ENCODE measurements at regions not wholly inside any gene's neighbourhood (a gene's known extent, or its start where the extent isn't known, plus 50 kb on each side); places are given as distances from the start of the nearest gene placed in this dataset.

- no peak for TF ChIP-seq POLR2A (IDR thresholded peaks at IDR 0.05; ENCODE audit: insufficient read depth in 1 of 2, low read depth in 2 of 2, low read length in 2 of 2)
- TF ChIP-seq CTCF (CRISPR knock-in tag; IDR thresholded peaks at IDR 0.05) = no peak
- no peak for TF ChIP-seq ESRRA (CRISPR knock-in tag; IDR thresholded peaks at IDR 0.05; ENCODE audit: low read depth)
- TF ChIP-seq HDAC2 (CRISPR knock-in tag; IDR thresholded peaks at IDR 0.05) = no peak
- no peak for TF ChIP-seq POLR2AphosphoS2 (IDR thresholded peaks at IDR 0.05; ENCODE audit: low read depth, low read length)
- TF ChIP-seq ZZZ3 (CRISPR knock-in tag; IDR thresholded peaks at IDR 0.05; ENCODE audit: borderline replicate concordance) = no peak
These were observed 727.9 kb upstream of the DIAPH2 start for GRCh38 chrX:95956745-95957144.

Data from HepG2 (cell line).